ENCODE measurements at regions not wholly inside any gene's neighbourhood (a gene's known extent, or its start where the extent isn't known, plus 50 kb on each side); places are given as distances from the start of the nearest gene placed in this dataset.

GRCh38 chr6:168228676-168229367 lies 90.8 kb downstream of the DACT2 start:
- DNase-seq (ENCODE audit: low read depth): no peak

- DNase-seq (ENCODE audit: low read depth): no peak
Observed at GRCh38 chr6:168227840-168228239, 91.7 kb downstream of the DACT2 start.

- DNase-seq (ENCODE audit: low read depth): no peak
Observed at GRCh38 chr6:168226902-168227318, 92.7 kb downstream of the DACT2 start.

GRCh38 chr6:168226061-168226752 lies 93.4 kb downstream of the DACT2 start:
- DNase-seq (ENCODE audit: low read depth): no peak

GRCh38 chr6:168225471-168225911 lies 94.1 kb downstream of the DACT2 start:
- no peak for DNase-seq (ENCODE audit: low read depth)

DNA sequence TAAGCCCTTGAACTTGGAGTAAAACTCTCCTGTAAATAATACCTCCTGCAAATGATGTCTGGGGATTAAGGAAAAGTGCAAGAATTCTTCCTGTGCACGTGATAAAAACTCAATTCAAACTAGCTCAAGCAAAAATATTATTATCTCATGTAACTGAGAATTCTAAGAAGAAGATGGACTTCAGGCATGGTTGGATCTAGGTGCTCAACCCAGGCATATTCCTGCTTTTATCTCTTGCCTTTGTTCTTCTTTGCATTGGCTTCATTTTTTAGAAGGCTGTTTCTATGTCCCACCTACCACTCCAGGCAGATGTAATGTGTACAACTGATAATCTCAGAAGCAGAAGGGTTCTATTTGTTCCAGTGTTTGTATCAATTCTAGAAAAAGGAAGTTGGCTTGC lies 95.8 kb downstream of the DACT2 start:
- no peak for DNase-seq (ENCODE audit: low read depth)

- DNase-seq (ENCODE audit: low read depth): no peak
Observed at GRCh38 chr6:168223150-168223549, 96.4 kb downstream of the DACT2 start.

- no peak for DNase-seq (ENCODE audit: low read depth)
Observed at GRCh38 chr6:168222115-168223043, 97.2 kb downstream of the DACT2 start.

- no peak for DNase-seq (ENCODE audit: low read depth)
Observed at GRCh38 chr6:168221497-168222079, 98.0 kb downstream of the DACT2 start.

DNA sequence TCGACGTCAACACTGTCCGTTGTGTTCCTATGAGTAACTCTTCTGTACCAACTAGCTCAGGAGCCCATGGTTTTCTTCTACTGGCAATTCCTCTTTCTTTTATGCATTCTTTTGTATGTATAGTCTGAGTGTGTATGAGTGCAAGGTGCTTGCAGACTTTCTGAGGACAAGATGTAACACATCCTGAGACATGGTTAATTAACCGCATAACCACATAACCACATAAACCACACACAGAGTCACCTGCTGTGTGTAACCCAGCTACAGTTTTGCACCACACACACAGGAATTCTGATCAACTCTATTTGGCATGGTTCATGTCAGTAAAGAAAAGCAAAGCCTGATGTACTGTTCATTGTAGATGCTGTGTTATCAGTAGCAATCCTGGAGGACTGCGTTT lies 98.6 kb downstream of the DACT2 start:
- no peak for DNase-seq (ENCODE audit: low read depth)

- no peak for DNase-seq (ENCODE audit: low read depth)
Observed at GRCh38 chr6:168219804-168220203, 99.8 kb downstream of the DACT2 start.

- no peak for DNase-seq (ENCODE audit: low read depth)
Observed at GRCh38 chr6:168218785-168219566, 100.6 kb downstream of the DACT2 start.

DNA sequence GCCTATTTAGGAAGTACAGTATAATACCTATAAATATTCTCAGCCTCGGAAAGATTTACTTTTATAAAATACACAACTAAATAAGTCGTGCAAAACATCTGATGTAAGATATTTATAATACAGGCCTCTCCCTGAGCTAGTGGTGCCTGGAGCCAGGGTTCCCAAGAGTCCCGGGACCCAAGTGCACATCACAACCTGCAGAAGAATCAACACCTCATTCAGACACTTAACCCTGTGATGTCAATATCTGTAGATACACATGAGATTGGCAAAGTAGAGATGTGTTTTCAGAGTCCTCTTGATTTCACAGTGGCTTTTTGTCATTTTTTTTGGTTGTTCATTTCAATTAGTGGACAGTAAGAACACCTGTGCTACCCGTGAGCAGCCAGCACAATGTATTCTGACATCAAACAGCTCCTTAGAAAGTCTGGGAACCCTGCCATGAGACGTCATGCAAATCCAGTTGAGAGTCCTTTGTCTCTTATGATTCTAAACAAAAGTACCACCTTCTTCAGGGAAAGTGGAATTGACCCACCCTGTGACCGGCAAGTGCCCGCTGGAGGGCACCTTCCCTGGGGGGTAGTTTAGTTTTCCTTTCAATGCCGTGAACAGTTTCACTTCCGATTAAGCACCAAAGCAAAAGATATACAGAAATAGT lies 101.6 kb downstream of the DACT2 start:
- DNase-seq (ENCODE audit: low read depth): no peak

GRCh38 chr6:168217216-168217879 lies 102.2 kb downstream of the DACT2 start:
- no peak for DNase-seq (ENCODE audit: low read depth)

DNA sequence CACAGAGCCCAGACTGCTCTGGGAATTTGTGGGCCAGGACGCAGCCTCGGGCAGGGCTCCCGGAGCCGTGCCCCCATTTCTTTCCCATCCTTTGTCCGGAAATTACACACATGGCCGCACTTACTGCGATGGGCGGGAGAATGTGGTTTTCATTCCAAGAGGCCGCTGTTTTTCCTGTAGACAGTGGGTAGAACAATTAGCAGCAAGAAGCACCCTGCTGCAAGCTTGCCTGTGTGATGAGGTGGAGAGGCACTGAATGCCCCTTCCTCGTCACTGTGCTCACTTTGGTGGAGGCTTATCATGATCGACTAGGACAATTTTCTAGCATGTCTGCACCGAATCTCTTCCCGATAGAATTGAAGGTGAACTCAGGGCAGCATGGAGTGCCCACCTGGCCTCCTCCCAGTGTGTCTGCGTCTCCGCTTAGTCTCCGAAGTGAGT lies 102.8 kb downstream of the DACT2 start:
- no peak for DNase-seq (ENCODE audit: low read depth)

DNA sequence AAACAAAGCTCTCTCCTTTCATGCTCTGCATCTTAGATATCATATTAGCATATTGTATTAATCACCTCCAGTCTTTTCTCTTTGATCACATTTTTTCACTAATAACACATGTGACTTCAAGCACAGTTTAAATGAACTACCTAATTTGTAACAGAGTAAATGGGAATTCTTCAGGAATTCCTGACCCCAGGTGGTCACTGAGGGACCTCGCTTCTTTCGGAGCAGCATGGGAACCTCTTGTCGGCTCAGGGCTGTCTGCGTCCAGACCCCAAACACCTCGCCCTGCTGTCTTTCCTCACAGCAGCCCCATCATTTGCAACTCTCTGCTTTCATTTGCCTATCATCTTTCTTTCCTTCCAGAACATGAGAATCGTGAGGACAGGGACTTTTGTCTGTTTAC lies 103.5 kb downstream of the DACT2 start:
- DNase-seq (ENCODE audit: low read depth): no peak

- DNase-seq (ENCODE audit: low read depth): no peak
Observed at GRCh38 chr6:168215121-168215808, 104.3 kb downstream of the DACT2 start.

- no peak for DNase-seq (ENCODE audit: low read depth)
Observed at GRCh38 chr6:168214586-168215104, 104.9 kb downstream of the DACT2 start.

- DNase-seq (ENCODE audit: low read depth): no peak
Observed at GRCh38 chr6:168213121-168213524, 106.5 kb downstream of the DACT2 start.

Measured in fibroblast of gingiva (primary cell).